ENCODE measurements at regions not wholly inside any gene's neighbourhood (a gene's known extent, or its start where the extent isn't known, plus 50 kb on each side); places are given as distances from the start of the nearest gene placed in this dataset.
A peak's percentile ranks its signal among the peaks of the same experiment; 100 is the strongest.

GRCh38 chr2:45178854-45179253 is 169.6 kb upstream of the SIX2 start:
- DNase-seq (ENCODE audit: low read depth in 2 of 2): no peak

- DNase-seq (ENCODE audit: low read depth in 2 of 2): no peak
These were observed 169.1 kb upstream of the SIX2 start for GRCh38 chr2:45178359-45178758.

GRCh38 chr2:45177870-45178269 is 168.6 kb upstream of the SIX2 start:
- DNase-seq (ENCODE audit: low read depth in 2 of 2): no peak

- no peak for DNase-seq (ENCODE audit: low read depth in 2 of 2)
These were observed 167.1 kb upstream of the SIX2 start for GRCh38 chr2:45176390-45176789.

GRCh38 chr2:45173513-45173912 is 164.3 kb upstream of the SIX2 start:
- no peak for DNase-seq (ENCODE audit: low read depth in 2 of 2)

- no peak for DNase-seq (ENCODE audit: low read depth in 2 of 2)
These were observed 163.6 kb upstream of the SIX2 start for GRCh38 chr2:45172760-45173392.

- no peak for DNase-seq (ENCODE audit: low read depth in 2 of 2)
These were observed 162.9 kb upstream of the SIX2 start for GRCh38 chr2:45172142-45172541.

GRCh38 chr2:45171136-45171501 is 161.9 kb upstream of the SIX2 start:
- DNase-seq (ENCODE audit: low read depth in 2 of 2): no peak

GRCh38 chr2:45170191-45171135 is 161.2 kb upstream of the SIX2 start:
- DNase-seq (ENCODE audit: low read depth in 2 of 2): no peak

- DNase-seq (ENCODE audit: low read depth in 2 of 2): peak in 1 of 2 donors; percentile 0
These were observed 160.3 kb upstream of the SIX2 start for GRCh38 chr2:45169339-45170190.

- no peak for DNase-seq (ENCODE audit: low read depth in 2 of 2)
These were observed 159.6 kb upstream of the SIX2 start for GRCh38 chr2:45168711-45169338.

GRCh38 chr2:45167920-45168629 is 158.8 kb upstream of the SIX2 start:
- DNase-seq (ENCODE audit: low read depth in 2 of 2): no peak

- DNase-seq (ENCODE audit: low read depth in 2 of 2): no peak
These were observed 157.1 kb upstream of the SIX2 start for GRCh38 chr2:45166229-45166890.

- no peak for DNase-seq (ENCODE audit: low read depth in 2 of 2)
These were observed 153.5 kb upstream of the SIX2 start for GRCh38 chr2:45162711-45163110.

GRCh38 chr2:45156605-45157004 is 147.4 kb upstream of the SIX2 start:
- no peak for DNase-seq (ENCODE audit: low read depth in 2 of 2)

GRCh38 chr2:45154606-45155155 is 145.4 kb upstream of the SIX2 start:
- no peak for DNase-seq (ENCODE audit: low read depth in 2 of 2)

GRCh38 chr2:45154144-45154543 is 144.9 kb upstream of the SIX2 start:
- no peak for DNase-seq (ENCODE audit: low read depth in 2 of 2)

- DNase-seq (ENCODE audit: low read depth in 2 of 2): no peak
These were observed 143.9 kb upstream of the SIX2 start for GRCh38 chr2:45153121-45153520.

- DNase-seq (ENCODE audit: low read depth in 2 of 2): no peak
These were observed 143.4 kb upstream of the SIX2 start for GRCh38 chr2:45152691-45153090.
